Stomach smooth muscle (tissue), 2 donors: ENCODE measurements at regions not wholly inside any gene's neighbourhood (a gene's known extent, or its start where the extent isn't known, plus 50 kb on each side); places are given as distances from the start of the nearest gene placed in this dataset.
"Not testable (repeated sequence)": the region's sequence is repeated elsewhere in the genome, so short reads cannot be mapped to it uniquely, and the experiment has no call there.

Source experiments
- H3K27ac ChIP-seq: one replicate; pipeline ENCODE4 v1.7.0; 2013; ENCODE audit warnings: mild to moderate bottlenecking, low read length, inconsistent platforms
- H3K27me3 ChIP-seq, 2 donors: one replicate each; pipeline ENCODE4 v1.7.0; 2013; ENCODE audit warnings: low read length in 2 of 2; ENCODE audit not compliant: insufficient read depth in 2 of 2, control insufficient read depth in 1 of 2
- H3K36me3 ChIP-seq, 2 donors: one replicate each; pipeline ENCODE4 v1.7.0; 2013; ENCODE audit warnings: low read length in 2 of 2; ENCODE audit not compliant: control insufficient read depth in 2 of 2, insufficient read depth in 2 of 2
- H3K4me1 ChIP-seq: one replicate; pipeline ENCODE4 v1.7.0; 2013; ENCODE audit warnings: low read length; ENCODE audit not compliant: control insufficient read depth, insufficient read depth
- H3K4me3 ChIP-seq, 2 donors: one replicate each; pipeline ENCODE4 v1.7.0; 2013; ENCODE audit warnings: low read length in 2 of 2
- H3K9ac ChIP-seq, 2 donors: one replicate each; pipeline ENCODE4 v1.7.0; 2013; ENCODE audit warnings: low read length in 2 of 2, mild to moderate bottlenecking in 1 of 2
- H3K9me3 ChIP-seq, 2 donors: one replicate each; pipeline ENCODE4 v1.7.0; 2013; ENCODE audit warnings: low read length in 2 of 2; ENCODE audit not compliant: control insufficient read depth in 2 of 2
- donor health status: healthy.
- donor health status: Pancreatic carcinoma.

DNA sequence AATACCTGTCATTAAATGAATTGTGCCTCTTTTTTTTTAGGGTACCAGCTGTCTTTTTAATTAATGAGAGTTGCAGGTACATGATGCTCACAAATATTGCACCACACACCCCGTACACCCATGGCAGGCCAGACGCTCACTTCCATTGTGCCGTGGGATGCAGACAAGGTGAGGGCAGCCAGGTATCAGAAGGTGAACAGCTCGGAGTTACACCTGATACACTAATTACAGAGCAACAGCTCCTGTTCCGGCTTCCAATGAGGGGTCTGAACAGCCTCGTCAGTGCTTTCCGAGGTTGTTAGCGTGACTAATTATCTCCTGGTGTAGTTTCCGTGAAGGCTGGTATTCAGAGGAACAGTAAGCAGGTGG, 442.8 kb downstream of the ZNF516 start:
- Histone ChIP-seq H3K9ac (no peak overlapping the region), H3K27ac (no peak overlapping the region), H3K9me3 (no peaks in the 10 kb centered on the region), H3K4me3 (no peak overlapping the region), H3K4me1 (no peaks in the 10 kb centered on the region), H3K27me3 (no peaks in the 10 kb centered on the region), H3K36me3 (no peaks in the 10 kb centered on the region)

DNA sequence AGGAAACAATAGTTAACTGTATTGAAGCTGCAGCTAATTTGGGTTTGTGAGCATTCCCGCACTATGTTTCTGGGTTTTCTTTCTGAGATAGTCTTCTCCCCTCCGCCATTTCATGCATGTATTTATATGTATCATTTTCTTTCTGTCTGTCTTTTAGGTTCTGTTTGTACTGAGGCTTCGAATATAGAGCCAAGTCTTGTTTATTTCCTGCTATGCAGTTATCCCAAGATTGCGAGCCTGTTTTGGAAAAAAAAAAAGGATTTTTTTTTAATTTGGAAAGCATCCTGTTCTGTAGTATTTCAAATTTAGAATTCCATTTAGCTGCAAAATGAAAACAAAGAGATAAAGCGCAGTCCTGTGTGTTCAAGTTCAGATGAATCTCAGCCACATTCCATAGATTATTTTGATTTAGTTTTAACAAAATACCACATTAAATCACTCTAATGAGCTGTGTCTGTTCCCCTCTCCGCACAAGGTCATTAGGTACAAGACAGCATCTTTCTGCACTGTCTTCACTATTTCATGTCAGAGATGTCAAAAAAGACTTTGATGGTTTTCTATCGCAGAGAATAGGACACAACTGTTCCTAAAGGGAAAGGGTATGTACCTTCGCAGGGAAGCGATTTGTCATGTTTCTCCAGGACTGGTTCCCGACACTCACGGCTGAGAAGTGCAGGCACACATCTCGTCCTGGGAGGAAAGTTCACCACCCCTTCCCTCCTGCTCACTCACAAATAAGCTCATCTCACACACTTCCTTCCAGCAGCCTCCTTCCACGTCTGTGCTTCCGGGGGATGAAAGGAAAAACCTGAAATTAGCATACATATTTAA, 443.4 kb downstream of the ZNF516 start:
- no peak overlapping the region for H3K4me3 ChIP-seq
- no peaks in the 10 kb centered on the region for H3K27me3 ChIP-seq
- no peaks in the 10 kb centered on the region for H3K4me1 ChIP-seq
- no peaks in the 10 kb centered on the region for H3K9me3 ChIP-seq
- H3K9ac ChIP-seq = no peak overlapping the region
- no peak overlapping the region for H3K27ac ChIP-seq
- no peaks in the 10 kb centered on the region for H3K36me3 ChIP-seq

DNA sequence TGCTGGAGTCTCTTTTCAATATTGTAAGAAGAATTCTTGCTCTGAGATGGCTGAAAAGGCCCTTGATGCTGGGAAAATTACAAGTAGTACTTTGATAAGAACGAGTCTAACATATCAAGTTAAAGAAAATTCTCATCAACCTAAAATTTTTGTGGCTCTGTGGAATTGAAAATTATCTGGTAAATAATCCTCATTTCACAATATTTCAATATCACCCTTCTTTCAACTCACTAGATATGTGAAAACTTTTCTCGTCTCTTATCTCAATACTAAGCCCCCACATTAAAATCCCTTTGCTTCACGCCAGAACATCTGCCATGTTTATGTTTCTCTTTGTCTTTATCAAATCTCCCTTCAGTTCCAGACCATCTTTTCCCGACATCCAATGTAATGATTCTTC, 448.8 kb downstream of the ZNF516 start:
- Histone ChIP-seq H3K4me3 (no peak overlapping the region), H3K27ac (no peak overlapping the region), H3K9ac (no peak overlapping the region), H3K36me3 (no peaks in the 10 kb centered on the region), H3K4me1 (no peaks in the 10 kb centered on the region), H3K9me3 (no peaks in the 10 kb centered on the region), H3K27me3 (no peaks in the 10 kb centered on the region)

DNA sequence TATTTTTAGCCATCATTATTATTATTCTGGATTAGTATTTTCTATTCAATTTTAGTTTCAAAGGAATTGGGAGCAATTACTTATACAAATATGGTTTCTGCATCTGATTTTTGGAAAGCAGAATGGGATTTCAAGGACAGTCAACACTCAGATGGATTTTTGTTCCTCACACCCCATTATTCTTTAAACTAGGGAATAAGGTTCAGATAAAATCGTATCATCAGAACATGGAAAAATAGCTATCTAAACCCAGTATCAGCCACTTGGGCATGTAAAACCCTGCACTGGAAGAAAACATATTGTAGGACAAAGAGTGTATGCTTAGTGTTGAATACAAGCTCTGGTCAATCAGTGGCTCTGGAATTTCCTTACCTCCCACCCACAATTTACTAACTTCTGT, 452.5 kb downstream of the ZNF516 start:
- Histone ChIP-seq H3K36me3 (no peaks in the 10 kb centered on the region), H3K27me3 (no peaks in the 10 kb centered on the region), H3K9ac (no peak overlapping the region), H3K27ac (no peak overlapping the region), H3K4me1 (no peaks in the 10 kb centered on the region), H3K9me3 (no peaks in the 10 kb centered on the region), H3K4me3 (no peak overlapping the region)

DNA sequence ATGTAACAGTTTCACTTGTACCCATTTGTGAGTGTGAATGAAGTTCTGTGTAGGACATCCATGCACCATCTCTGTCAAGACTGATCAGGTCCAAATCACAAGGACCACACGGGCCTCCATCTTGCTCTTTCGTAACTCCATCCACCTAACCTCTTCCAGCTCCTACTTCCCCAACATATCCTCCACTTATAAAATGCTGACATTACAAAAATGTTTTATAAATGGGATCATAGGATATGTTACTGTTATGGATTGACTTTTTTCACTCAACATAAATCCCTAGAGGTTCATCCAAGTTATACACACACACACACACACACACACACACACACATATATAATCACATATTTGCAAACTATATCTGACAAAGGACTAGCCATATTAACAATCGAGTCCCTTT, 476.8 kb downstream of the ZNF516 start:
- H3K36me3 ChIP-seq = no peaks in the 10 kb centered on the region
- no peaks in the 10 kb centered on the region for H3K27me3 ChIP-seq
- H3K4me1 ChIP-seq = no peaks in the 10 kb centered on the region
- H3K4me3 ChIP-seq = no peak overlapping the region
- H3K9me3 ChIP-seq = no peaks in the 10 kb centered on the region
- H3K27ac ChIP-seq = no peak overlapping the region
- H3K9ac ChIP-seq = no peak overlapping the region

DNA sequence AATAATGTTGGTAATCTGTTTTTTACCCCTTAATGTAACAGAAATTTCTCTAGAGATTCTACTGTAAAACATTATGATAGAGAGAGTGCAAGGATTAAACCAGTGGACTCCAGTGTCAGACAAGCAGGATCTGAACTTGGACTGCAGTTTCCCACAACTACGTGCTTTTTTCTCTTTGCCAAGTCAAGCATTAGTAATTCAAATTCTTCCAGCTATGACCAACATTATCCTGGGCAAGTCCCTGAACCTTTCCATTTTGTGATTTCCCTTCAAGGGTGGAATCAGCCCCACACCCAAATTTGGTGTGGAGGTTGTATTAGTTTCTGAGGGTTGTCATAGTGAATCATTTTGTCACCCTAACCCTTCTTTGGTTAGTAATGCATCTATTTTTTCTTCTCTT, 482.0 kb downstream of the ZNF516 start:
- no peak overlapping the region for H3K4me3 ChIP-seq
- no peak overlapping the region for H3K9ac ChIP-seq
- H3K36me3 ChIP-seq = no peaks in the 10 kb centered on the region
- H3K4me1 ChIP-seq = no peaks in the 10 kb centered on the region
- H3K27ac ChIP-seq = no peak overlapping the region
- H3K27me3 ChIP-seq = no peaks in the 10 kb centered on the region
- H3K9me3 ChIP-seq = no peaks in the 10 kb centered on the region

DNA sequence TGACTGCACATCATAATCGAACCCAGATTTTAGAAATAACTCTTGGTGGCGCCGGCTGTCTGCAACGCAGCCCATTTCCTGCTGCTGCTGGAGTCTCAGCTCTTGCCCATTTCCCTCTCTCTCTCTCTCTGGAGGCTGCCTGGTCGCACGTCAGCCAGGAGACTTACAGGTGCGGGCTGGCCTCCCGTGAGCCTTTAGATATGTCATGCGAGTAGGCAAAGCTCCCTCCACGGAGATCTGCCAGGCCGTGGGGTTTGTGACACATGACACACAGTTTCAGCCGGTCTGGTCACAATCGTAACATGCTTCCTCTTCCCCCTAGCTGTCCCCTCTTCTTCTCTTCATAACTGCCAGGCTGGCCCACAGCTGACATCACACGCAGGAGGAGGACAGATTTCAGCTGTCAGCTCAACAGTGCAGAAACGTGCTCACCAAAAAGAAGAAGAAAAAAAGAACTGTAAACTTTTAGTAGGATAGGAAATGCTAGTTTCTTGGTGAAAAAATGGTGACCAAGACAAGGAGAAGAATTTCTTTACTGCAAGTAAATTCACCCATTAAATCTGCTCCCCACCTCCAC, 489.3 kb downstream of the ZNF516 start:
- Histone ChIP-seq H3K9ac (no peak overlapping the region), H3K4me3 (peak overlapping the region in 1 of 2 donors; percentile 47)

DNA sequence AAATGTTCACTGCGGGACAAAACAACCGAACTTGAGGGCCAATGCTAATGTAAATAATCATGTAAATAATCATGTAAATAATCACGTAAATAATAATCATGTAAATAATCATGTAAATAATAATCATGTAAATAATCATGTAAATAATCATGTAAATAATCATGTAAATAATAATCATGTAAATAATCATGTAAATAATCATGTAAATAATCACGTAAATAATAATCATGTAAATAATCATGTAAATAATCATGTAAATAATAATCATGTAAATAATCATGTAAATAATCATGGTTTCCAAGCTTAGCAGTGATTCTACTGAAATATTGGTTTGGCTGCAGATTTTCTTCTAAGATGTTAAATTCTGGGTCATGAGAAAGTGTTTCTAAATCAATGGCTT, 507.1 kb downstream of the ZNF516 start:
- not testable (repeated sequence) for H3K4me1 ChIP-seq, H3K9ac ChIP-seq, H3K4me3 ChIP-seq, H3K36me3 ChIP-seq, H3K27me3 ChIP-seq, H3K9me3 ChIP-seq, H3K27ac ChIP-seq

More for the DNA sequence above, 489.3 kb downstream of the ZNF516 start:
- H3K9me3 ChIP-seq = no peaks in the 10 kb centered on the region
- no peaks in the 10 kb centered on the region for H3K36me3 ChIP-seq
- no peak overlapping the region for H3K27ac ChIP-seq
- no peaks in the 10 kb centered on the region for H3K27me3 ChIP-seq
- no peaks in the 10 kb centered on the region for H3K4me1 ChIP-seq

DNA sequence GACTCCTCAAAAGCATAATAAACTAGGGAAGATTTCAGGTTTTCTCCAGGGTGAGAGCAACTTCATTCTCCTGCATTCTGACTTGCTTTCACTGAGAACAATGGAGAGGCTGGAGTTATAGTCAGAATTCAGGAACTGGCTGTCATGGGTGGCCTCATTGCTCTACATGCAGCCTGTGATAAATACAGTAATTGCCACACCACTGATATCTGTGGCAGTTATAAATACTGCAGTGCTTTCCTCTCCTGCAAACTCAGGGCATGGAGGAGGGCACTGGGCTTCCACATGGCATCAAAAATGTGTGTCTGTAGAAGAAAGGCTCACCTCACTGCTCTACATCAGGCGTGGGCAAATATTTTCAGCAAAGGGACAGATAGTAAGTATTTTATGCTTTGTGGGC, 510.2 kb downstream of the ZNF516 start:
- H3K9me3 ChIP-seq = peaks cover 0 to 4% of the 10 kb centered on the region in 2 donors
- no peaks in the 10 kb centered on the region for H3K36me3 ChIP-seq
- H3K27me3 ChIP-seq = no peaks in the 10 kb centered on the region
- no peaks in the 10 kb centered on the region for H3K4me1 ChIP-seq
- no peak overlapping the region for H3K4me3 ChIP-seq
- H3K9ac ChIP-seq = no peak overlapping the region
- H3K27ac ChIP-seq = no peak overlapping the region

DNA sequence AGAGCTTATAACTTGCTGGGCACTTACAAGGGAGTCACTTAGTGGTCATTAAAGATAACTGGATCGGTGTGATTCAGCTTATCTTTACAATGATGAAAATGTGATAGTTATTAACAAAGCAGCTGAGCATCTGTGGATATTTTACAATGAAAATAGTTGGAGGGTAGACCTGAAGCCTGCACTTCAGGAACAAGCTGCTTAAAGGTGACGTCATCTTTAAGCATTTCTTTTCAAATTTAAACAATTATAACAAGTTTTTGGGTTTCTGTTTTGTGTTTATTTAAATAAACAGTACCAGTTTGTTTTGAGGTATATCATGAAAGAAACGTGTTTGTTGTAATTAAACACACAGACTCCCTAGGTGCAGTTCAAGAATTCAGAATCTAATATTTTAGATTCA, 513.9 kb downstream of the ZNF516 start:
- no peaks in the 10 kb centered on the region for H3K27me3 ChIP-seq
- no peaks in the 10 kb centered on the region for H3K36me3 ChIP-seq
- peaks cover 0 to 4% of the 10 kb centered on the region in 2 donors for H3K9me3 ChIP-seq
- no peak overlapping the region for H3K4me3 ChIP-seq
- H3K4me1 ChIP-seq = no peaks in the 10 kb centered on the region
- no peak overlapping the region for H3K9ac ChIP-seq
- H3K27ac ChIP-seq = no peak overlapping the region

DNA sequence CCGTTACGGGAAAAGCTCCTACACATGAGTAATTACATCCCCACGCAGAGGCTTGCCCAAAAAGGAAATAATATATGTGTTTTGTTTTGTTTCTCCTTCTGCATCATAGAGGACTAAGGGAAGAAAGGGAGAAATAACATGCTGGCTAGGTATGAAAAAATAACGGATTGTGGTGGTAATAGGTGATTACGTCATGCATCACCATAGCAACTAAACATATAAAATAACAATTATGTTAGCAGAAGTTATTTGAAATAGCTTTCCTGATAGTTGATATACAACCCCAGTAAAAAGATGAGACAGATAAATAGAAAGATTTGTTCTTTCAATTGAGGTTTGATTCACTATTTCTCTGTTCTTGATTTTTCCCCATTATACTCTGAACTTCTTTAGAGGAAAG, 518.0 kb downstream of the ZNF516 start:
- no peaks in the 10 kb centered on the region for H3K9me3 ChIP-seq
- H3K27me3 ChIP-seq = no peaks in the 10 kb centered on the region
- no peak overlapping the region for H3K4me3 ChIP-seq
- no peak overlapping the region for H3K27ac ChIP-seq
- no peaks in the 10 kb centered on the region for H3K36me3 ChIP-seq
- H3K4me1 ChIP-seq = no peaks in the 10 kb centered on the region
- no peak overlapping the region for H3K9ac ChIP-seq
